Gastroesophageal sphincter (tissue), 4 donors: ENCODE measurements at regions not wholly inside any gene's neighbourhood (a gene's known extent, or its start where the extent isn't known, plus 50 kb on each side); places are given as distances from the start of the nearest gene placed in this dataset.
A peak's percentile ranks its signal among the peaks of the same experiment; 100 is the strongest.

ENCODE experiments used
- ATAC-seq: fragments of 150-250 bp; one replicate; pipeline ENCODE4 v1.9.1; 2016; ENCODE audit warnings: mild to moderate bottlenecking, moderate library complexity
- H3K27ac ChIP-seq, 4 donors: fragments of 200-600 bp; sonication (generic) in 3 of 4; 1 replicate in 3 of 4; 2 replicates in 1 of 4; pipeline ENCODE4 v1.5.1; 2016 to 2019
- H3K27me3 ChIP-seq: fragments of 200-600 bp; sonication (generic); one replicate; pipeline ENCODE4 v1.5.1; 2019
- H3K36me3 ChIP-seq, 2 donors: fragments of 200-600 bp; sonication (generic); one replicate each; pipeline ENCODE4 v1.5.1; 2019; ENCODE audit warnings: control low read depth in 1 of 2
- H3K4me1 ChIP-seq, 3 donors: fragments of 200-600 bp; sonication (generic); 1 replicate in 2 of 3; 2 replicates in 1 of 3; pipeline ENCODE4 v1.5.1; 2016 to 2019; ENCODE audit warnings: control low read depth in 2 of 3
- H3K4me3 ChIP-seq, 2 donors: fragments of 200-600 bp; sonication (generic); one replicate each; pipeline ENCODE4 v1.5.1; 2019; ENCODE audit warnings: mild to moderate bottlenecking in 1 of 2, moderate library complexity in 1 of 2
- H3K9me3 ChIP-seq, 3 donors: fragments of 200-600 bp; sonication (generic); one replicate each; pipeline ENCODE4 v1.5.1; 2017 to 2019; ENCODE audit warnings: control low read depth in 2 of 3
- EP300 ChIP-seq: sonication (generic); formaldehyde crosslinking; IDR thresholded peaks from one replicate; pipeline ENCODE4 v1.6.1; 2017; ENCODE audit warnings: antibody characterized with exemption, mild to moderate bottlenecking
- POLR2A ChIP-seq, 2 donors: fragments of 450-650 bp; IDR thresholded peaks; one replicate each; pipeline ENCODE4 v1.6.1; 2017; ENCODE audit warnings: antibody characterized with exemption in 2 of 2, mild to moderate bottlenecking in 2 of 2, moderate library complexity in 1 of 2
- POLR2AphosphoS5 ChIP-seq: sonication (generic); formaldehyde crosslinking; IDR thresholded peaks from one replicate; pipeline ENCODE4 v1.6.1; 2017; ENCODE audit warnings: antibody characterized with exemption
- WGBS, 2 donors: methylation state at CpG; one replicate each; pipeline ENCODE4 v1.1.5; 2018; ENCODE audit warnings: low coverage in 1 of 2; 5-methylcytosine and 5-hydroxymethylcytosine counted together
- TF ChIP-seq, protein P1 (sequence below), 4 experiments: fragments of 200-600 bp in 2 of 4; fragments of 450-650 bp in 2 of 4; sonication (generic) in 1 of 4; IDR thresholded peaks; one replicate each; pipeline ENCODE4 v1.5.1; 2017 to 2019; ENCODE audit warnings: antibody characterized with exemption in 4 of 4, mild to moderate bottlenecking in 2 of 4, moderate library complexity in 2 of 4

- Histone ChIP-seq H3K9me3 (peaks cover 0 to 3% (median 0%) of the 10 kb centered on the region in 3 donors), H3K27ac (peak overlapping the region in 1 of 4 donors; percentile 63), H3K27me3 (peaks cover 46% of the 10 kb centered on the region), H3K36me3 (no peaks in the 10 kb centered on the region), H3K4me1 (peaks cover 0 to 38% (median 3%) of the 10 kb centered on the region in 3 donors), H3K4me3 (no peak overlapping the region)
- TF ChIP-seq POLR2A (IDR thresholded peaks at IDR 0.05) (no peak), POLR2AphosphoS5 (no peak), EP300 (no peak)
- TF ChIP-seq, protein P1, sequence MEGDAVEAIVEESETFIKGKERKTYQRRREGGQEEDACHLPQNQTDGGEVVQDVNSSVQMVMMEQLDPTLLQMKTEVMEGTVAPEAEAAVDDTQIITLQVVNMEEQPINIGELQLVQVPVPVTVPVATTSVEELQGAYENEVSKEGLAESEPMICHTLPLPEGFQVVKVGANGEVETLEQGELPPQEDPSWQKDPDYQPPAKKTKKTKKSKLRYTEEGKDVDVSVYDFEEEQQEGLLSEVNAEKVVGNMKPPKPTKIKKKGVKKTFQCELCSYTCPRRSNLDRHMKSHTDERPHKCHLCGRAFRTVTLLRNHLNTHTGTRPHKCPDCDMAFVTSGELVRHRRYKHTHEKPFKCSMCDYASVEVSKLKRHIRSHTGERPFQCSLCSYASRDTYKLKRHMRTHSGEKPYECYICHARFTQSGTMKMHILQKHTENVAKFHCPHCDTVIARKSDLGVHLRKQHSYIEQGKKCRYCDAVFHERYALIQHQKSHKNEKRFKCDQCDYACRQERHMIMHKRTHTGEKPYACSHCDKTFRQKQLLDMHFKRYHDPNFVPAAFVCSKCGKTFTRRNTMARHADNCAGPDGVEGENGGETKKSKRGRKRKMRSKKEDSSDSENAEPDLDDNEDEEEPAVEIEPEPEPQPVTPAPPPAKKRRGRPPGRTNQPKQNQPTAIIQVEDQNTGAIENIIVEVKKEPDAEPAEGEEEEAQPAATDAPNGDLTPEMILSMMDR (IDR thresholded peaks at IDR 0.05) = no peak
- ATAC-seq = no peak
- WGBS, 2 donors = 91 to 92% methylated on average over 4 to 12 of the region's 14 CpGs
Observed at GRCh38 chr9:134536931-134537330, 104.7 kb upstream of the COL5A1 start.

GRCh38 chr9:134537951-134538641, 103.5 kb upstream of the COL5A1 start:
- ATAC-seq = no peak
- WGBS, 2 donors = 65 to 73% methylated on average over 3 to 11 of the region's 21 CpGs
- H3K27me3 ChIP-seq = peaks cover 45% of the 10 kb centered on the region
- no peaks in the 10 kb centered on the region for H3K36me3 ChIP-seq
- H3K27ac ChIP-seq = peak overlapping the region in 3 of 4 donors; percentile 33 to 63 (median 60)
- TF ChIP-seq POLR2AphosphoS5 = no peak
- no peak for TF ChIP-seq POLR2A (IDR thresholded peaks at IDR 0.05)
- no peak for TF ChIP-seq EP300
- TF ChIP-seq, protein P1 (IDR thresholded peaks at IDR 0.05) = no peak
- H3K9me3 ChIP-seq = no peaks in the 10 kb centered on the region
- peaks cover 0 to 38% (median 3%) of the 10 kb centered on the region in 3 donors for H3K4me1 ChIP-seq
- H3K4me3 ChIP-seq = no peak overlapping the region

DNA sequence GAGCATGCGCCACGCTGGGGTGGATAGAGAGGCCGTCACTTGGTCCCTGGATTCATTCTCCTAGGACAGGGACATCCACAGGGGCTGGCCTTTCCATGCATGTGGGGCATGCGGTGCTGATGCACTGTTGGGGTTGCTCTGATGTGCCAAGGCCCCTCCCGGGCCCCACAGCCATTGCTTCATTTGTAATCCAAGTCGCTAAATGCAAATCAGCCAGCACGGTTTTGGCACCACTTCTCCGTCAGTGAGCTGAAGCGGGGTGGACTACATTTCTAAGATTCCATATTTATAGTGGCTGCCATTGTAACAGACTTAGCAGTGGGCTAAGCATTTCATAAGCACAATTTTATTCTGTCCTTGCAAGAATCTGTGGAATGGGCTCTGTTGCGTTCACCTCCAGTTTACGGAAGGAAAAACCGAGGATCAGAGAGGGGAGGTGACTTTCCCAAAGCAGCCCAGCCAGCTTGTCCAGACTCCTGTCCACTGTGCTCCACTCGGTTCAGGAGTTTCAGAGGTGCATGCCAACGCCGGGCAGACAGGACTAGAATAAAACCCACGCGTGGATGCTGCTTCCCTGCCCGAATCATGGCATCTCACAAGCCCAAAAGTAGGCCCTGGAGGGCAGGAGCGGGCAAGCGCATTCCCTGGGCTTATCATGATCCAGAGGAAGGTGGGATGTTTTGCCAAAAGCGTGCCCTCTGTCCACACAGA, 102.6 kb upstream of the COL5A1 start:
- TF ChIP-seq POLR2AphosphoS5 (no peak), POLR2A (IDR thresholded peaks at IDR 0.05) (no peak), EP300 (no peak)
- TF ChIP-seq, protein P1 (IDR thresholded peaks at IDR 0.05) = no peak
- Histone ChIP-seq H3K27me3 (peaks cover 36% of the 10 kb centered on the region), H3K4me3 (no peak overlapping the region), H3K9me3 (no peaks in the 10 kb centered on the region), H3K36me3 (no peaks in the 10 kb centered on the region), H3K27ac (peak overlapping the region in 3 of 4 donors; percentile 33 to 63 (median 60)), H3K4me1 (peaks cover 0 to 44% (median 3%) of the 10 kb centered on the region in 3 donors)
- no peak for ATAC-seq
- WGBS, 2 donors = 77 to 87% methylated on average over 7 to 8 of the region's 21 CpGs

DNA sequence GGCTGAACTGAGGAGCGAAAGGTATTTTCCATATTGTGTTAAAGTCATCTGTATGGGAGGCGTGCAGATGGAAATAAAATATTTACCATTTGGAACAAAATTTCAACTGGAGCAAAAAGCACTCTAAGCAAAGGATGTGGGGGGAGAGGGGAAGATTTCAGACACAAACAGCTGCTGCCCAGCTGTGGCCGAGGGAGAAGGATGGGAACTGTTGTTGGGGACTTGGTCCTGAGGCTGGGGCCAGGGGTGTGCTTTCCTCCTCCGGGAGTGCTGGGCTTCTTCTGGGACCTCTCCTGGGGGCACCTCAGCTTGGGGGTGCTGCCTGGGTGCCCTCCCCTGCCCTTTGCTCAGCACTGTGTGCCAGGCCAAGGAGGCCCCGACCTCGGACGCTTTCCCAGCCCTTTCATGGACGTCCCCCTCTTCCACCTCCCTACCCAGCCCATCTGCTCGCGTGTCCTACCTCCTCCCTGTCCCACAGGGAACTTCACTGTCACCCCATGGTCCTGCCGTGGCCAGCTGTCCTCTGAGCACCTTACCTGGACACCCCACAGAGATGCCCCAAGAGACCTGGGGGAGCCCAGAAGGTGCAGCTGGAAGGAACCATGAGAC, 101.9 kb upstream of the COL5A1 start:
- H3K36me3 ChIP-seq = no peaks in the 10 kb centered on the region
- no peak for ATAC-seq
- peaks cover 0 to 44% (median 4%) of the 10 kb centered on the region in 3 donors for H3K4me1 ChIP-seq
- no peak for TF ChIP-seq POLR2A (IDR thresholded peaks at IDR 0.05)
- no peak for TF ChIP-seq POLR2AphosphoS5
- TF ChIP-seq, protein P1 (IDR thresholded peaks at IDR 0.05) = no peak
- no peak for TF ChIP-seq EP300
- H3K27me3 ChIP-seq = peaks cover 30% of the 10 kb centered on the region
- H3K9me3 ChIP-seq = no peaks in the 10 kb centered on the region
- no peak overlapping the region for H3K4me3 ChIP-seq
- peak overlapping the region in 1 of 4 donors; percentile 16 for H3K27ac ChIP-seq
- 81 to 89% methylated on average over 3 of the region's 11 CpGs for WGBS, 2 donors
